ACC112 (cell line): ENCODE measurements at regions not wholly inside any gene's neighbourhood (a gene's known extent, or its start where the extent isn't known, plus 50 kb on each side); places are given as distances from the start of the nearest gene placed in this dataset.

Experiments
- H2AFZ ChIP-seq: fragments of 200-600 bp; sonication (generic); one replicate; pipeline ENCODE4 v1.6.0; 2017; ENCODE audit warnings: antibody characterized with exemption, low read length; ENCODE audit not compliant: unreplicated experiment
- H3K27ac ChIP-seq: fragments of 200-600 bp; sonication (generic); 2 replicates; pipeline ENCODE4 v1.5.1; 2014; ENCODE audit warnings: low read depth, mild to moderate bottlenecking, antibody characterized with exemption, low read length, moderate library complexity
- H3K27me3 ChIP-seq: fragments of 200-600 bp; sonication (generic); 2 replicates; pipeline ENCODE4 v1.6.1; 2014; ENCODE audit warnings: mild to moderate bottlenecking, antibody characterized with exemption, low read length, moderate library complexity, mixed read lengths; ENCODE audit not compliant: insufficient read depth
- H3K36me3 ChIP-seq: fragments of 200-600 bp; sonication (generic); 2 replicates; pipeline ENCODE4 v1.6.1; 2016; ENCODE audit warnings: mild to moderate bottlenecking, antibody characterized with exemption, low read length, moderate library complexity, mixed read lengths; ENCODE audit not compliant: insufficient read depth
- H3K4me1 ChIP-seq: fragments of 200-600 bp; sonication (generic); one replicate; pipeline ENCODE4 v1.6.1; 2016; ENCODE audit warnings: low read length, mixed read lengths; ENCODE audit not compliant: insufficient read depth, unreplicated experiment, control insufficient read depth
- H3K4me3 ChIP-seq: fragments of 200-600 bp; sonication (generic); 2 replicates; pipeline ENCODE4 v1.5.1; 2014; ENCODE audit warnings: mild to moderate bottlenecking, low read depth, low read length
- H3K79me2 ChIP-seq: fragments of 200-600 bp; sonication (generic); one replicate; pipeline ENCODE4 v1.6.0; 2016; ENCODE audit warnings: low read length; ENCODE audit not compliant: control insufficient read depth, unreplicated experiment, insufficient read depth

DNA sequence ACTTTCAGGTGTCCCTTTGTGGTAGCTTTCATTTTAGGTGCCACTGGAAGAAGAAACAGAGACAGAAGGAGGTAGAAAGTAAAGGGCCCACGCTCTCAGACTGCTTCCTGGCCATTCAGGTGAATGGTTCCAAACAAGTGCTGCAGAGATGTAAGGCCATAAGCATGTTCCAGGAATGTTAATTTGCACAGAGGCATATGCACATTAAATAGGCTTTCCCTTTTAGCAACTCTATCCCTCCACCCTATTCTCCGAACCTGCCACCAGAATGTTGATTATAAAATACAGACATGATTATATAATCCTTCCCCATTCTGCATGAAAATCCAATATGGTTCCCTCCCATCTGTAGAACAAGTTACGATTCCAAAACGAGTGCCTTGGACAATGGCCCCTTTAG, 297.2 kb downstream of the C6orf118 start:
- H3K27ac ChIP-seq: no peak overlapping the region
- no peak overlapping the region for H3K4me3 ChIP-seq
- no peak overlapping the region for H2AFZ ChIP-seq
- no peaks in the 10 kb centered on the region for H3K36me3 ChIP-seq
- H3K79me2 ChIP-seq: no peaks in the 10 kb centered on the region
- no peaks in the 10 kb centered on the region for H3K4me1 ChIP-seq
- H3K27me3 ChIP-seq: no peaks in the 10 kb centered on the region

DNA sequence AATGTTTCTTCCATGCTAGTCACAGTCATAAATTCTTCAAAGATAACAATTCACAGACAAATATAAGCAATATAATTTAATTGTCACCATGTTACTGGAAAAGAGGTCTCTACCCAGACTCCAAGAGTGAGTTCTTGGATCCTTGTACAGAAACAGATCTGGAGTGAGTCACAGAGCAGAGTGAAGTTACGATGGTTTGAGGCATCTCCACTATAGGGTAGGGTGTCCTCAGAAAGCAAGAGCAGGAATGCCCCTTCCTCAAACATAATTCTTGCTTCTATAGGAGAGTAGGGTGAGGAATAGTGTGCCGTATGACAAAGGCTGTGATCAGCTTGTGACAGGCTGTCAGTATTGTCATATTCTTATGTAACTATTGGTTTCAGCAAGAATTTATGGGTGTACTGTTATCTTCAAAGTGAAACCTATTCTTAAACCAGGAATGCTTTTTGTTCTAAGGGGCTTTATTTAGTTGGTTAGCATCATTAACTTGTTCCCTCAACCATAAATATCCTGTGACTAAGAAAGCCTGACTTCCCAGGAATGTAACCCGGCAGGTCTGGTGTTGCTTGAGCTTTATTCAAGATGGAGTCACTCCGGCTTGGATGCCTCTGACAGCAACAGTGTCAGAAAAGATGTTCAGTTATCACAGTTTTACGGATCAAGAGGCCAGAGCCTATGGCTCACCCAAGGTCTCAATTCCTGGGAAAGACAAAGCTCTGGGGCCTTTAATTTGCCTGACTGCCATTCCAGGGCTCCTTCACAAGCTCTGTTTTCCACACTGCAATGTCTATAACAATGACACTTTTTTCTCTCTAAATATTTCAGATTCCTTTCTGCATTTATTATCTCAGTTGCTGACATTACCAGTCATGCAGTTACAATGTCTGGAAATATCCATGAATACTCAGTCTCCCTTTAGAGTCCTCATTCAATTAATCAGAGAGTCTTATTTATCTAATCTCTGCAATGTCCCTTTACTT, 298.6 kb downstream of the C6orf118 start:
- Histone ChIP-seq H3K27ac (no peak overlapping the region), H3K4me3 (no peak overlapping the region), H3K79me2 (no peaks in the 10 kb centered on the region), H3K36me3 (no peaks in the 10 kb centered on the region), H3K27me3 (no peaks in the 10 kb centered on the region), H3K4me1 (no peaks in the 10 kb centered on the region), H2AFZ (no peak overlapping the region)

DNA sequence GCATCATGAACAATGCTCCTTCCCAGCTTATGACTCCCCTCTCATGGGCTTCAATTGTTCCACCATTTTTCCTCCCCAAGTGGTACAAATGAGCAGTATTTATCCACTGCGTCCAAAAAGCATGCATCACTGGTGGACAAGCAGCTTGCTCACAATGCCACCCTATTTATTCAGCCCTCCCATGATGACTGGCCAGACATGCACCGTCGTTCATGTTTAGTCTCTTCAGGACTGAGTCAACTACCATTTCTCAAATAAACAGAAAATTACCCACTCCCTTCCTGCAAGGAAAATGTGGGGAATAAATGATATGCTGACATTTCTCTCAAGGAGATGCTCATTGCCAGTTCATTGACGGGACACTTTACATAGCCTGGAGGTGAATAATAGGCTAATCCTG, 300.4 kb downstream of the C6orf118 start:
- Histone ChIP-seq H3K36me3 (no peaks in the 10 kb centered on the region), H3K27ac (no peak overlapping the region), H3K79me2 (no peaks in the 10 kb centered on the region), H2AFZ (no peak overlapping the region), H3K4me1 (no peaks in the 10 kb centered on the region), H3K27me3 (no peaks in the 10 kb centered on the region), H3K4me3 (no peak overlapping the region)

DNA sequence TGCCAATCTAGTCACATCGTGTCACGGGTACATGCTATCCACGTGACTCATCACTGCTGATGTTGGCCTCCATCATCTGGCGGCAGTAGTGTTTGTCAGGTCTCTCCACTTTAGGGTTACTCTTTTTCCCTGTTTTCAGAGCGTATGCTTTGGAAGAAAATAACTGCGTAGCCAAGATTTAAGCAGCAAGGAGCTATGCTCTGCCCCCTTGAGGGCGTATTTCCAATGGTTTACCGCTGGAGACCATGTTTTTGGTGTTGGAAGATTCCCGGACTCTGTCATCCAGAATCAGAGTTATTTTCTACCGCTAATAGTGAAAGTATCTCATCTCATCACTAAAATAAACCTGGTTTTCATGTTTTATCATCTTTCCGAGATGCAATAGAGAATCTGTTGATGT, 306.5 kb downstream of the C6orf118 start:
- no peaks in the 10 kb centered on the region for H3K4me1 ChIP-seq
- H2AFZ ChIP-seq: no peak overlapping the region
- no peaks in the 10 kb centered on the region for H3K36me3 ChIP-seq
- H3K27me3 ChIP-seq: no peaks in the 10 kb centered on the region
- H3K79me2 ChIP-seq: no peaks in the 10 kb centered on the region
- no peak overlapping the region for H3K4me3 ChIP-seq
- H3K27ac ChIP-seq: no peak overlapping the region

DNA sequence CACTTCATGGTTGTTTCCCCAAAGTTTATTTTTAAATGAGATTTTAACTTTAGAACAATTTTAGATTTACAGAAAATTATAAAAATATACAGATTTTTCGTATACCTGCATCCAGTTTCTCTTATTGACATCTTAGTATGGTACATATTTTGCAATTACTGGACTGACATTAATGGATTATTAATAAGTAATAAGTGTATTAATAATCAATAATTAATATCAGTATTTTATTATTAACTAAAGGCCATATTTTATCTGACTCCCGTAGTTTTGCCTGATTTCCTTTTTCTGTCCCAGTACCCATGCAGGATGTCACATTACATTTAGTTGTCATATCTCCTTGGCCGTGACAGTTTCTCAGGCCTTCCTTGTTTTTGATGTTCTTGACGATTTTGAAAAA, 307.0 kb downstream of the C6orf118 start:
- Histone ChIP-seq H3K36me3 (no peaks in the 10 kb centered on the region), H3K79me2 (no peaks in the 10 kb centered on the region), H3K4me3 (no peak overlapping the region), H3K4me1 (no peaks in the 10 kb centered on the region), H3K27me3 (no peaks in the 10 kb centered on the region), H2AFZ (no peak overlapping the region), H3K27ac (no peak overlapping the region)

DNA sequence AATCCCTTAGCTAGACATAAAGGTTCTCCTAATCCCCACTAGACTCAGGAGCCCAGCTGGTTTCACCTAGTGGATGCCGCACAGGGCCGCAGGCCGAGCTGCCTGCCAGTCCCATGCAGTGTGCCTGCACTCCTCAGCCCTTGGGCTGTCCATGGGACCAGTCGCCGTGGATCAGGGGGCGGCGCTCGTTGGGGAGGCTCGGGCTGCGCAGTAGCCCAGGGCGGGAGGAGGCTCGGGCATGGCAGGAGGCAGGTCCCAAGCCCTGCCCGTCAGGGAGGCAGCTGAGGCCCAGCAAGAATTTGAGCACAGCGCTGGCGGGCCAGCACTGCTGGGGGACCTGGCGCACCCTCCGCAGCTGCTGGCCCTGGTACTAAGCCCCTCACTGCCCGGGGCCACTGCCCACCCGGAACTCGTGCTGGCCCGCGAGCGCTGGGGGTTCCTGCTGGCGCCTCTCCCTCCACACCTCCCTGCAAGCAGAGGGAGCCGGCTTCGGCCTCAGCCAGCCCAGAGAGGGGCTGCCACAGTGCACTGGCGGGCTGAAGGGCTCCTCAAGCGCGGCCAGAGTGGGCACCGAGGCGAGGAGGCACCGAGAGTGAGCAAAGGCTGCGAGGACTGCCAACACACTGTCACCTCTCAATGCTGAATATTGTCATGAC, 307.8 kb downstream of the C6orf118 start:
- H2AFZ ChIP-seq: no peak overlapping the region
- H3K4me1 ChIP-seq: no peaks in the 10 kb centered on the region
- no peak overlapping the region for H3K4me3 ChIP-seq
- no peak overlapping the region for H3K27ac ChIP-seq
- H3K27me3 ChIP-seq: no peaks in the 10 kb centered on the region
- no peaks in the 10 kb centered on the region for H3K36me3 ChIP-seq
- no peaks in the 10 kb centered on the region for H3K79me2 ChIP-seq

DNA sequence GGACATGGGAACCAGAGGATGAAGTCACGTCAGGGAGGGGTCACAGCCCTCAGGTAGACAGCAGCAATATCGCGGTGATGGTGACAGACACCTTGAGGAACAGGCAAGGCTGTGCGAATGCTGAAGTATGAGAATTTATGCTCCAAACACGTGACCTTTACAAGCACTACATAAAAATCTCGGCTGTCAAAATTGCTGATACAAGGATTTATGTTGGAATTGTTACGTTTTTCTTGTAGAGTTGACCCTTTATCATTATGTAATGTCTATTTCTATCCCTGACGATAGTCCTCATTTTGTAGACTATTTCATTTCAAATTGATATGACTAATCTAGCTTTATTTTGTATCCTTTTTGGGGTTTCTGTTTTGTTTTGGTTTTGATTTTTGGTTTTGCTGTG, 311.1 kb downstream of the C6orf118 start:
- H3K27me3 ChIP-seq: no peaks in the 10 kb centered on the region
- H2AFZ ChIP-seq: no peak overlapping the region
- H3K4me1 ChIP-seq: no peaks in the 10 kb centered on the region
- H3K4me3 ChIP-seq: no peak overlapping the region
- no peaks in the 10 kb centered on the region for H3K79me2 ChIP-seq
- no peak overlapping the region for H3K27ac ChIP-seq
- no peaks in the 10 kb centered on the region for H3K36me3 ChIP-seq

DNA sequence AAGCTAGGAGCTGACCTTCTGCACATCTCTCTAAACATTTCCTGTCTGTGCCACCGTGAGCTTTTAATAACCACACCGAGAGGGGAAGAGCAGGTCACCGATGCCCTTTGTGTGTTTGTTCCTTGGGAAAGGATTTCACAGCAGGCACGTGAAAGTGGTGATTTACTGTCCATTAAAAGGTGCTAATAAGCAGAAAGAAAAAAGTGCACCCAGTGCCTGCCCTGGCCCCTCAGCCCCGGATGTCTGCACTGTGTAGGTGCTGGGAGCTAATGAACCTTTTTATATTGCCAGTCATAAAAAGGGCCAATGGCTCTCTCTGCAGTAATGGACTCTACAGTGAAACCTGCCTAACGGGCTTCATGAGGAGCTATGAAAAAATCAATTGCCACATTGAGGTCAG, 312.6 kb downstream of the C6orf118 start:
- Histone ChIP-seq H3K27me3 (no peaks in the 10 kb centered on the region), H3K4me1 (no peaks in the 10 kb centered on the region), H3K36me3 (no peaks in the 10 kb centered on the region), H2AFZ (no peak overlapping the region), H3K79me2 (no peaks in the 10 kb centered on the region), H3K27ac (no peak overlapping the region), H3K4me3 (no peak overlapping the region)

DNA sequence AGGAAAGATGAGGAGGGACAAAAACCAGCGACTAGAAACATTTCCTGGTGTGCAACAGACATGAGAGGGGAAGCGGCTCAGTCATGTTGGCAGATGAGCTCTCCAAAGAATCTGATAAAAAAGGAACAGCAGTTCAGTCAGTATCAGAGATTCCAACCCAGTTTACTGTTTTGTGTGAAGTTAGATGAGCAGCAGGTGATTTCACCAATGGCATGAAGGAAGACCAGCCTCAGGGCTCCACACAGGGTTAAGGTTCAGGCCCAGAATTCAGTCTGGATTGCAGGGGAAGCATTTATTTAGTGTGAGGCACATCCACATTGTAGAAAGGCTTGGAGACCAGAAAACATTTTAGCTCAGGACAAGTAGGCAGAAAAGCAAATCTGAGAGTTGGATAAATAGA, 317.8 kb downstream of the C6orf118 start:
- Histone ChIP-seq H3K27ac (no peak overlapping the region), H3K4me1 (no peaks in the 10 kb centered on the region), H3K79me2 (no peaks in the 10 kb centered on the region), H3K27me3 (no peaks in the 10 kb centered on the region), H3K36me3 (no peaks in the 10 kb centered on the region), H3K4me3 (no peak overlapping the region), H2AFZ (no peak overlapping the region)

DNA sequence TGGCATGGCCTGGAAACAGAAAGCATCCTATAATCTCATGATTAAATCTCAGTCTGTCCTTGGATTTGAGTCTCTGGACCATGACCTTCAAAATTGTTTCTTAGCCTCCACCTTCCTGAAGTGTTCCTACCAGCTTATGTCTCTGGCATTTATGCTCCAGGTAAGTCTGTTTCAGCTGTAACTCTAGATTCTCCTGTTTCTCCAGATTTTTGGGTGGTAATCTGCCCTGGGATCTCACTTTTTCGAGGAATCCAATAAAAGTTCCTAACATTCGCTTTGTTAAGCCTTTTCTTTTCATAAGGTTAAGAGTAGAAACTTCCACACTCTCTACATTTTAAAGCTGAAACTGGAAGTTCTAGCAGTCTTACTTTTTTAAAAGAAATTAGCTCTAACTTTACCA, 318.5 kb downstream of the C6orf118 start:
- H3K36me3 ChIP-seq: no peaks in the 10 kb centered on the region
- no peak overlapping the region for H2AFZ ChIP-seq
- H3K4me1 ChIP-seq: no peaks in the 10 kb centered on the region
- no peaks in the 10 kb centered on the region for H3K79me2 ChIP-seq
- no peaks in the 10 kb centered on the region for H3K27me3 ChIP-seq
- no peak overlapping the region for H3K4me3 ChIP-seq
- no peak overlapping the region for H3K27ac ChIP-seq

DNA sequence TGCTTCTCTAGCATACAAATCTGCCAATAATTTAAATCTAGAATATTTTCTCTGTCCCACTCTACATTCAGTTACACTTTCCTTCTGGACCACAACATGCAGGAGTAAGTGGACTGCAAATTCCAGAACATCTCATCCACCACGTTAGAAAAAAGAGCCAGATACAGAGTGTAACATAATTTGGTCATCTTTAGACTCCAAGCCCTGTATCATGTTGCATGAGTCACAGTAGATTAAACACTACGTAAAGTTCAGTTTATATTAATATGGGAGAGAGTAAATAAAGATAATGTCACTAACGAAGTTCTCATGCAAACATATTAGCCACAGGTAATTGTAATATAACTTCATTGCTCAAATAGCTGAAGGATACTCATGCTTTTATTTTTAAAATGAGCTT, 327.0 kb downstream of the C6orf118 start:
- H3K4me3 ChIP-seq: no peak overlapping the region
- H2AFZ ChIP-seq: no peak overlapping the region
- H3K36me3 ChIP-seq: no peaks in the 10 kb centered on the region
- H3K27me3 ChIP-seq: no peaks in the 10 kb centered on the region
- H3K27ac ChIP-seq: no peak overlapping the region
- no peaks in the 10 kb centered on the region for H3K4me1 ChIP-seq
- no peaks in the 10 kb centered on the region for H3K79me2 ChIP-seq
